K562 (cell line): ENCODE measurements at regions not wholly inside any gene's neighbourhood (a gene's known extent, or its start where the extent isn't known, plus 50 kb on each side); places are given as distances from the start of the nearest gene placed in this dataset.

Experiments used
- RAD21 ChIP-seq, 2 experiments: fragments of 250-450 bp in 1 of 2; fragments of 450-650 bp in 1 of 2; sonication (Bioruptor Pico) in 1 of 2; formaldehyde crosslinking in 1 of 2; IDR thresholded peaks in 1 of 2; conservative IDR thresholded peaks in 1 of 2; 2 replicates each; pipeline versions ENCODE4 v1.4.0 to v1.8.0; 2020 to 2022; ENCODE audit warnings: mild to moderate bottlenecking in 2 of 2, moderate library complexity in 1 of 2
- TF ChIP-seq, protein P1 (sequence below): fragments of 450-650 bp; IDR thresholded peaks from 2 replicates; pipeline ENCODE4 v1.6.1; 2016; ENCODE audit warnings: antibody characterized with exemption

DNA sequence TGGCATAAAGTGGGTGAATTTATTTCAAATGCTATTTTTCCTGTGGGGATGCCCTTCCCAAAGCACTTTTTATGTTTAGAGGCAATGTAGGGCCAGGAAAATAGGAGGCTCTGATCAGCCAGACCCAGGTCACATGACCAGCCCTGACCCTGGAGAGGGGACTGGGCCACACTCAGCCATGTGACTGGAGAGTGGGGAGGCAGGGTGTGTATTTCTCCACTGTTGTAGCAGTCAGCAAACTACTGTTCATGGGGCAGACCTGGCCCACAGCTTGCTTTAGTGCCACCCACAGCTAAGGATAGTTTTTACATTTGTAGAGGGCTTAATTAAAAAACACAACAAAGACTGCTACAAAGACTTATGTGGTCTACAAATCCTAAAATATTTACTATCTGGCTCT, 153.8 kb downstream of the ACTL8 start:
- TF ChIP-seq RAD21 (CRISPR knock-in tag; conservative IDR thresholded peaks at IDR 0.05 in 1 of 2, IDR thresholded peaks at IDR 0.05 in 1 of 2): no peak
- TF ChIP-seq, protein P1, sequence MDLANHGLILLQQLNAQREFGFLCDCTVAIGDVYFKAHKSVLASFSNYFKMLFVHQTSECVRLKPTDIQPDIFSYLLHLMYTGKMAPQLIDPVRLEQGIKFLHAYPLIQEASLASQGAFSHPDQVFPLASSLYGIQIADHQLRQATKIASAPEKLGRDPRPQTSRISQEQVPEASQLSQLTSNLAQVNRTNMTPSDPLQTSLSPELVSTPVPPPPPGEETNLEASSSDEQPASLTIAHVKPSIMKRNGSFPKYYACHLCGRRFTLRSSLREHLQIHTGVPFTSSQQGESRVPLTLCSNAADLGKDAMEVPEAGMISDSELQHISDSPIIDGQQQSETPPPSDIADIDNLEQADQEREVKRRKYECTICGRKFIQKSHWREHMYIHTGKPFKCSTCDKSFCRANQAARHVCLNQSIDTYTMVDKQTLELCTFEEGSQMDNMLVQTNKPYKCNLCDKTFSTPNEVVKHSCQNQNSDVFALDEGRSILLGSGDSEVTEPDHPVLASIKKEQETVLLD: no peak
